ENCODE measurements at regions not wholly inside any gene's neighbourhood (a gene's known extent, or its start where the extent isn't known, plus 50 kb on each side); places are given as distances from the start of the nearest gene placed in this dataset.

DNA sequence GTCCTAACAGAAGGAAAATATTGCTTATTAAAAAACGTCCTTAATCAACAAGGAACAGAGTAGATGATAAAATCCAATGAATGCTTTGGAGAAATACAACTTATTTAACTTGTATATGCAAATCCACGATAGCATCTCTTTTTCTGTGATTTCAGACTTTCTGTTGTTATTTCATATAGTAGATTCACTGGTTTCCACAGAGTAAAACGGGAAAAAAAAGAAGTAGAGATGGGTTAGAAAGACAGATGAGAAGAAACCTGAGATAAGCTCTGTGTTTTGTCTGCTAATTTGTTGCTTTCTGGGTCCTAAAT lies 447.7 kb downstream of the RERGL start:
- no peak overlapping the region for H3K4me3 ChIP-seq (ENCODE audit: low read depth, low read length)
- TF ChIP-seq, protein P1, sequence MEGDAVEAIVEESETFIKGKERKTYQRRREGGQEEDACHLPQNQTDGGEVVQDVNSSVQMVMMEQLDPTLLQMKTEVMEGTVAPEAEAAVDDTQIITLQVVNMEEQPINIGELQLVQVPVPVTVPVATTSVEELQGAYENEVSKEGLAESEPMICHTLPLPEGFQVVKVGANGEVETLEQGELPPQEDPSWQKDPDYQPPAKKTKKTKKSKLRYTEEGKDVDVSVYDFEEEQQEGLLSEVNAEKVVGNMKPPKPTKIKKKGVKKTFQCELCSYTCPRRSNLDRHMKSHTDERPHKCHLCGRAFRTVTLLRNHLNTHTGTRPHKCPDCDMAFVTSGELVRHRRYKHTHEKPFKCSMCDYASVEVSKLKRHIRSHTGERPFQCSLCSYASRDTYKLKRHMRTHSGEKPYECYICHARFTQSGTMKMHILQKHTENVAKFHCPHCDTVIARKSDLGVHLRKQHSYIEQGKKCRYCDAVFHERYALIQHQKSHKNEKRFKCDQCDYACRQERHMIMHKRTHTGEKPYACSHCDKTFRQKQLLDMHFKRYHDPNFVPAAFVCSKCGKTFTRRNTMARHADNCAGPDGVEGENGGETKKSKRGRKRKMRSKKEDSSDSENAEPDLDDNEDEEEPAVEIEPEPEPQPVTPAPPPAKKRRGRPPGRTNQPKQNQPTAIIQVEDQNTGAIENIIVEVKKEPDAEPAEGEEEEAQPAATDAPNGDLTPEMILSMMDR (IDR thresholded peaks at IDR 0.05; ENCODE audit: insufficient read depth, low read depth, low read length, missing control alignments), result no peak
- no peak for DNase-seq (ENCODE audit: low read depth)

DNA sequence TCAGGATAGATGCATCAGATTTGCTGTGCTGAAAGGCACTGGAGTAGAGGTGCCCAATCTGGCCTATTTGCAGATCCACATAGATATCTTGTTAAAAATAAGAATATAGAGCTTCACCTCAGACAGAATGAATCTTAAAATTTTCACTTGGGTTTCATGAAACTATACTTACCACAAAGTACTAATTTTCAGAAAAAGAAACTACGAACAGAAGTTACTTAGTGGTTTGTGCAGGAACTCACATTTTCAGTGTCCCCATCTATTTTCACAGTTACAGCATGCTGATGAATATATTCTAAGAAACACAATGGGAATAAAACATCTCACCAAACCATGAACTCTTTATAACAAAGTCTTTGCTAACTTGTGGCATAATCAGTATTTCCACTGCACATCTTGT lies 449.4 kb downstream of the RERGL start:
- TF ChIP-seq, protein P1 (IDR thresholded peaks at IDR 0.05; ENCODE audit: insufficient read depth, low read depth, low read length, missing control alignments), result no peak
- H3K4me3 ChIP-seq (ENCODE audit: low read depth, low read length), result no peak overlapping the region
- peak; percentile 1 for DNase-seq (ENCODE audit: low read depth)

DNA sequence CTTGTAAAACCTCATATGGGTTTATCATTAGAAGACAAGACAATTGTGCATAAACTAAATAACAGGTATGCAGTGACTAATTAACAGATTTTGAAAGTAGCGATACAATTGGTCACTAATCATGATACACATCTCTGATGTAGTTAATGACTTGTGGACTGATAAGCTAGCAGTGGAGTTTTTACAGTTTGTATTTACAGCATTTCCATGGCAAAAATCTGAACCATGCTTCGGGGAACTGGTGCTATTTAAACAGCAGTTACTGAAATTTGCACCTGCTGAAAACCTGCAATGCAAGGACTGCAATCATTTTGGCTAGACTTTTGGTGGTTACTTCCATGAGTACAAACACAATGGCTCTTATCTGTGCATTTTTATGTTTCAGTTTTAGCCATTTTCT lies 471.2 kb downstream of the RERGL start:
- no peak for DNase-seq (ENCODE audit: low read depth)
- H3K4me3 ChIP-seq (ENCODE audit: low read depth, low read length), result no peak overlapping the region
- TF ChIP-seq, protein P1 (IDR thresholded peaks at IDR 0.05; ENCODE audit: insufficient read depth, low read depth, low read length, missing control alignments), result no peak

DNA sequence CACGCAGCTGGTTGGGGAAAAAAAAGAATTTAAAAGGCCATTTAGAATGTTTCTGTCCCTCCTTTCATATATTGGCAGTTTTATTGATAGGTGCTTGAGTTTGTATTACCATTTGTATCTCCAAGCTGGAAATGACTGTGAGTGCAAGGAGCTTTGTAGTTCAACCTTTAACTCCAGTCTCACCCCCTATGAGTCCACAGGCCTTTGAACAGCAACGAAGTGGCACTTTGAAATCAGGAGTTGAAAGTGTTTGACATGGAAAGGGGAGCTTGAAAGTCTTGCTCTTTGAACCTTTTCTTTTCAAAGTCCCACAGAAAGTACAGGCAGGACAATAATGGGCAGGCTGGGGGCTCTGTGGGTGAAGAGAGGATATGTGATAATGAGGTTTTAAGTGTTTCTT lies 480.3 kb downstream of the RERGL start:
- no peak overlapping the region for H3K4me3 ChIP-seq (ENCODE audit: low read depth, low read length)
- DNase-seq (ENCODE audit: low read depth), result no peak
- TF ChIP-seq, protein P1 (IDR thresholded peaks at IDR 0.05; ENCODE audit: insufficient read depth, low read depth, low read length, missing control alignments), result no peak

DNA sequence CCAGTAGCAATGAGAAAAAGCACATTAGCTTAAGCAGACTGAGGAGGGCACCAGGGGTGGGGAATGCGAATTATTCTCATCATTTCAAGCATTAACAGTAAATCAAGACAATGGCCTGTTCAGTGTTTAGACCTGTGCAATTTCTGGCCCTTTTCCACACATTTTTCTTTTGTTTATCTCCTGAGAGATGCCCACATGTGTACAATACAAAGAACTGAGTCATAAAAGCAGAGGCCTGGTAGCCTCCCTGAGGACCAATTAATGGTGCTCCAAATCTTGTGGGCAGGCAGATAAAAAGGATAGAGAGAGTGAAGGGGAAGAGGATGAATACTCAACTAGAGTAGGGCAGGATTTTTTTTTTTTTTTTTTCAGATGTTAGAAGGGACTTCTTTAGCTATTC lies 480.8 kb downstream of the RERGL start:
- H3K4me3 ChIP-seq (ENCODE audit: low read depth, low read length), result no peak overlapping the region
- TF ChIP-seq, protein P1 (IDR thresholded peaks at IDR 0.05; ENCODE audit: insufficient read depth, low read depth, low read length, missing control alignments), result no peak

DNA sequence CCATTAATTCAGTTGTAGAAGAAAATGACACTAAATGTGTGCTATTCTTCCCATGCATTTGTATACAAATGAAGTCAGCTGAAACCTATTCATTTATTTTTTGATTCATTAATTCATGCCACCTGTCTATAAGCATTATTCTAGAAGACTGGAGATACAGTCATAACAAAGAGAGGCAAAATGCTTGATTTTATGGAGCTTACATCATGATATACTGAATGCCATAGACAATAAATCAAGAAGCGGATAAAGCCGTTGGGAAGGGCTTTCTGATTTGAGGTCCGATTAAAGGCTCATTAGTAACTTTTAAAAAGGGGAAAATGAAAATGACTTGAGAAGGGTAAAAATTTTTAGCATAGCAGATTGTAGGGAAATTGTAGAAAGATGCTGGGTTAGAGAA lies 494.9 kb downstream of the RERGL start:
- no peak overlapping the region for H3K4me3 ChIP-seq (ENCODE audit: low read depth, low read length)
- no peak for DNase-seq (ENCODE audit: low read depth)
- TF ChIP-seq, protein P1 (IDR thresholded peaks at IDR 0.05; ENCODE audit: insufficient read depth, low read depth, low read length, missing control alignments), result no peak

More for the DNA sequence above, 480.8 kb downstream of the RERGL start:
- no peak for DNase-seq (ENCODE audit: low read depth)

DNA sequence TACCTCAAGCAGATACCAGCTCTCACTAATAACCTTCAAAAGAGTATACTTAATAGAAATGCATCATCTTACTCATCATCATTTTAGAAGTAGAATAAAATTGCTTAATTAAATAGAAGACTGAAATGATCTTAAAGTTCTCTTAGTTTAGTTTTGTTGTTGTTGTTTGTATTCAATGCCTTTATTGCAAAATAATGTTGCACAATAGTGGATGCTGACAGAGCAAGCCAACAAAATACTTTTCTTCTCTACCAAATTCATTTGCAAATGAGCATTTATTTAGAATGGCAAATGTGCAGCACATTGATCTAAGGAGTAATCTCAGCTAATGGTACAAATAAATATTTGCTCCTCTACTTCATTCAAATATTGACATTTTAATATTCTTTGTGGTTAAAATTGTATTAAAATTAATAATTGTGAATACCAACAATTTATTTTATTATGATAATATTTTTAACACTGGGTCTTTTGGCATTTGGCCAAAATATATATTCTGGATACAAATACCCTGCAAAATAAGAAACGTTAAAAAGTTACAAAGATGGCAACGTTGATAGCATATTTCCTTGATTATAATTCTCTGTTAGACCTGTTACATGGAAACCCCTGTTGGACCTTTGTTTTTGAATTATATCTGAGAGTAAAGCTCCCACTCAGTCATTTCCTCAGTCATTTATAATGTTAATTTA lies 496.1 kb downstream of the RERGL start:
- no peak for DNase-seq (ENCODE audit: low read depth)
- TF ChIP-seq, protein P1 (IDR thresholded peaks at IDR 0.05; ENCODE audit: insufficient read depth, low read depth, low read length, missing control alignments), result no peak
- no peak overlapping the region for H3K4me3 ChIP-seq (ENCODE audit: low read depth, low read length)
